ENCODE measurements at regions not wholly inside any gene's neighbourhood (a gene's known extent, or its start where the extent isn't known, plus 50 kb on each side); places are given as distances from the start of the nearest gene placed in this dataset.

DNA sequence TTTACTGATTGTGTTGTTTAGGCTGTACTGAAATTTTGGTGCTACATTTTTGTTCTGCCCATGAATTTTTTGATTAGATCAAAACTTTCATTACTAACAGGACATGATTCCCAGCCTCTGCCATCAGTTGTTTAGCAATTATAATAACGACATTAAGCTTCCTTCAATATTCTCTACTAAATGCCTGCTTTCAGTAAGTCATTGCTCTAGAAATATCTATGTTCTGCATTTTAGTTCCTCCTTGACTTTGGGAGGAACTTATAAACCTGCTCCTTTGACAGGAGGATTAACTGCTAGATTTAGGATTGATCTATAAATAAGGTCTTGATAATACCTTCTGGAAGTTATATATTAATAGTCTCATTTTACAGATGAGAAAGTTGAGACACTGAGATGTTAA, 269.1 kb downstream of the RAP2B start:
- TF ChIP-seq, protein P1, sequence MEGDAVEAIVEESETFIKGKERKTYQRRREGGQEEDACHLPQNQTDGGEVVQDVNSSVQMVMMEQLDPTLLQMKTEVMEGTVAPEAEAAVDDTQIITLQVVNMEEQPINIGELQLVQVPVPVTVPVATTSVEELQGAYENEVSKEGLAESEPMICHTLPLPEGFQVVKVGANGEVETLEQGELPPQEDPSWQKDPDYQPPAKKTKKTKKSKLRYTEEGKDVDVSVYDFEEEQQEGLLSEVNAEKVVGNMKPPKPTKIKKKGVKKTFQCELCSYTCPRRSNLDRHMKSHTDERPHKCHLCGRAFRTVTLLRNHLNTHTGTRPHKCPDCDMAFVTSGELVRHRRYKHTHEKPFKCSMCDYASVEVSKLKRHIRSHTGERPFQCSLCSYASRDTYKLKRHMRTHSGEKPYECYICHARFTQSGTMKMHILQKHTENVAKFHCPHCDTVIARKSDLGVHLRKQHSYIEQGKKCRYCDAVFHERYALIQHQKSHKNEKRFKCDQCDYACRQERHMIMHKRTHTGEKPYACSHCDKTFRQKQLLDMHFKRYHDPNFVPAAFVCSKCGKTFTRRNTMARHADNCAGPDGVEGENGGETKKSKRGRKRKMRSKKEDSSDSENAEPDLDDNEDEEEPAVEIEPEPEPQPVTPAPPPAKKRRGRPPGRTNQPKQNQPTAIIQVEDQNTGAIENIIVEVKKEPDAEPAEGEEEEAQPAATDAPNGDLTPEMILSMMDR (IDR thresholded peaks at IDR 0.05), result no peak
- TF ChIP-seq POLR2A (IDR thresholded peaks at IDR 0.05), result no peak

Data from adrenal gland (tissue), 5 donors.